ENCODE measurements at regions not wholly inside any gene's neighbourhood (a gene's known extent, or its start where the extent isn't known, plus 50 kb on each side); places are given as distances from the start of the nearest gene placed in this dataset.
"Not testable (repeated sequence)": the region's sequence is repeated elsewhere in the genome, so short reads cannot be mapped to it uniquely, and the experiment has no call there.

DNA sequence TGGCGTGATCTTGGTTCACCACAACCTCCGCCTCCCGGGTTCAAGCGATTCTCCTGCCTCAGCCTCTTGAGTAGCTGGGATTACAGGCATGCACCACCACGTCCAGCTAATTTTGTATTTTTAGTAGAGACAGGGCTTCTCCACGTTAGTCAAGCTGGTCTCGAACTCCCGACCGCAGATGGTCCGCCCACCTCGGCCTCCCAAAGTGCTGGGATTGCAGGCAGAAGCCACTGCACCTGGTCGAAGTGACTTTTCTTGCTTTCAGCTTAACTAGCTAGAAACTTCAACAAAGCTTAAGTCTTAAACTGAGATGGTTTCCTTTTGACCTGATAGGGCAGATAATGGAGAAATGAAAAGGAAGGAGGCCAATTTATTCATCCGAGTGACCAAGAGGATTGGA is 130.5 kb downstream of the FAM161A start:
- TF ChIP-seq, protein P1, sequence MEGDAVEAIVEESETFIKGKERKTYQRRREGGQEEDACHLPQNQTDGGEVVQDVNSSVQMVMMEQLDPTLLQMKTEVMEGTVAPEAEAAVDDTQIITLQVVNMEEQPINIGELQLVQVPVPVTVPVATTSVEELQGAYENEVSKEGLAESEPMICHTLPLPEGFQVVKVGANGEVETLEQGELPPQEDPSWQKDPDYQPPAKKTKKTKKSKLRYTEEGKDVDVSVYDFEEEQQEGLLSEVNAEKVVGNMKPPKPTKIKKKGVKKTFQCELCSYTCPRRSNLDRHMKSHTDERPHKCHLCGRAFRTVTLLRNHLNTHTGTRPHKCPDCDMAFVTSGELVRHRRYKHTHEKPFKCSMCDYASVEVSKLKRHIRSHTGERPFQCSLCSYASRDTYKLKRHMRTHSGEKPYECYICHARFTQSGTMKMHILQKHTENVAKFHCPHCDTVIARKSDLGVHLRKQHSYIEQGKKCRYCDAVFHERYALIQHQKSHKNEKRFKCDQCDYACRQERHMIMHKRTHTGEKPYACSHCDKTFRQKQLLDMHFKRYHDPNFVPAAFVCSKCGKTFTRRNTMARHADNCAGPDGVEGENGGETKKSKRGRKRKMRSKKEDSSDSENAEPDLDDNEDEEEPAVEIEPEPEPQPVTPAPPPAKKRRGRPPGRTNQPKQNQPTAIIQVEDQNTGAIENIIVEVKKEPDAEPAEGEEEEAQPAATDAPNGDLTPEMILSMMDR (conservative IDR thresholded peaks at IDR 0.05): not testable (repeated sequence)
- not testable (repeated sequence) for TF ChIP-seq ZFX (IDR thresholded peaks at IDR 0.05)

All from C4-2B (cell line).